Stimulated activated CD8-positive, alpha-beta memory T cell treated with anti-CD3 and anti-CD28 coated beads, Interleukin-12 subunit alpha, Interleukin-12 subunit beta, amount 100 ng/mL, for 24 hours (primary cell): ENCODE measurements at regions not wholly inside any gene's neighbourhood (a gene's known extent, or its start where the extent isn't known, plus 50 kb on each side); places are given as distances from the start of the nearest gene placed in this dataset.
"Not testable (repeated sequence)": the region's sequence is repeated elsewhere in the genome, so short reads cannot be mapped to it uniquely, and the experiment has no call there.

Experiments
- DNase-seq: peaks from one replicate; pipeline ENCODE4 v3.0.0-alpha.2; 2020; ENCODE audit errors: extremely low read depth

DNA sequence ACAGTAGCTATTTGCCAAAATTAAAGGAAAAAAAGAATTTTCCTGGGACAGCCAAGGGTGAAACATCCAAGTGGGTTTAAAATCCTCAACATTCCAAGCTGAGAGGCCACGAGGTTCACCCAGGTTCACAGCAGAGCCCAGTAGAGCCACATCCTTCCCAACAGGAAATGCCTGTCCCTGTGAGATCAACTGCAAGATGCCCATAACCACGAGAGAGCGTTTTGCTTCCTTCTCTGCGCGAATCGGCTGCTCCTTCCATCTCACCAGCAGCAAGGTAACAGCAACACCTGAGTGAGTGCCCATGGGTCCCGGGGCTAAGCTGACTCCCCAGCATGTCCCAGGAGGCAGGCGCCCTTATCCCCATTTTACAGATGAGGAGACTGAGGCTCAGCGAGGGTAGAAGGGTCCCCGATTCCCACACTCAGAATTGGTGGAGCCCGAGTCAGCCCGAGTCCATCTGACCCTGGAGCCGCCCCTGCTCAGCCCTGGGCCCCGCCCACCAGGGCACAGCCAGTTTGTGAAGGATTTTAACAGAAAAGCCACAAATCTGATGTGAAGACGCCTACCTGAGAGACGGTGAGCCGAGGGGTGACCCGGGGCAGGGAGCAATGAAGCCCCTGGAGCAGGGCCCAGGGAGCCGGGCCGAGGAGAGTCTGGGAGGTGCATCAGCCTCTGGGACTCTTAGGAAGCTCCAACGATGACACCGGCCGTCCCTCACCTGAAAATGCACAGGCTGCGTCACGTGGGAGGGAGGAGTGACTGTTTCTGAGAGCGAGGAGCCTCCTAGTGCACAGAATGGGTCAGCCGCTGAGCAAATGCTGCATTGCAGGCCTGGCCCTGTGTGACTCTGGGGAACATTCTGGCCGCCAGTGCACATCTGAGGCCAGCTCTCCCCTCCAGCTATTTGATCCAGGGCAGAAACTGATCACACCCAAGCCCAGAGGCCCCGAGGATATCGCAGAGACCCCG lies 236.9 kb upstream of the SFSWAP start:
- no peak for DNase-seq

DNA sequence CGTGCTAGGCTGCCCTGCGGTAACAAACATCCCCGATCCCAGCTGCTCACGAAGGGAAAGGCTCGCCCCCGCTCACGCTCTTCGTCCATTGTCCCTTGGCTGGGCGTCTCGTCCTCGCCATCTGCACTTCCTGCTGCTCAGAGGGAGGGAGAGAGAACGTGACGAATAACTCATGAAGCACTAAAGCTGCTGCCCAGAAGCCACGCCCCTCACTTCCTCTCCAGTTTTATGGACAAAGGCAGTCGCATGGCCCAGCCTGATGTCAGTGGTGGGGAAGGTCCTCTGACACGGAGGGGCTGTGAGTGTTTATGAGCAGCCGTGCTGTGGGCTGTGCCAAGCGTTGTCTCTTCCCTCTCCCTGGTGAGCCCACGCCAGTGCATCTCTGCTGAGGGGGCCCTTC lies 235.9 kb upstream of the SFSWAP start:
- DNase-seq: not testable (repeated sequence)

DNA sequence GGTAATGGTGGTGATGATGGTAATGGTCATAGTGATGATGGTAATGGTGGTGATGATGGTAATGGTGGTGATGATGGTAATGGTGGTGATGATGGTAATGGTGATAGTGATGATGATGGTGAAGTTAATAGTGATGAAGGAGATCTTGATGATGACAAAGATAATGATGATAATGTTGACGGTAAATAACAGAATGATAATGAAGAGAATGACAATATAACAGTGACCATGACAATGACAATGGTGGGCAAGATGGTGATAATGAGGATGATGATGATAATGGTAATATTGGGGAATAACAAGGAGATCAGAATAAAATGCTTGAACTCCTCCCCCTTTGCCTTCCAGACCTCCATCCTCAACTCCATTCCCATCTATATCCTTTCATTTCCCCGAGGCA lies 233.3 kb upstream of the SFSWAP start:
- DNase-seq: no peak

DNA sequence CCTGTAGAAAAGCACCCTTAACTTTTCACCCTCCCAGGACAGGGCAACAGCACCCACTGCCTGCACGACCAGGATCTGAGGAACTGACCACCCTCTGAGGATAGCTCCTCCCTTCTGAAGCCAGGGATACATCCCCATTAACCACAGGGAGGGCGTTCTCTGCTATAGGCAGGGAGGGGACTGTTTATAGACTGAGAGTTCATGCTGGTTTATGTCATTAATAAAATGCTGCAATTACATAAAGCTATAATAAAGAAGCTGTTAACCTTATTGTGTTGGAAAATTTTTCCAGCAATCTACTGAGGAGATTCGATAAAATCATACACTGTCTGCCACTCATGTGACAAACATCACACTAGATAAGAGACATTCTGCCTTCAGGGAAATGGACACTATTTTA lies 232.4 kb upstream of the SFSWAP start:
- DNase-seq: no peak

DNA sequence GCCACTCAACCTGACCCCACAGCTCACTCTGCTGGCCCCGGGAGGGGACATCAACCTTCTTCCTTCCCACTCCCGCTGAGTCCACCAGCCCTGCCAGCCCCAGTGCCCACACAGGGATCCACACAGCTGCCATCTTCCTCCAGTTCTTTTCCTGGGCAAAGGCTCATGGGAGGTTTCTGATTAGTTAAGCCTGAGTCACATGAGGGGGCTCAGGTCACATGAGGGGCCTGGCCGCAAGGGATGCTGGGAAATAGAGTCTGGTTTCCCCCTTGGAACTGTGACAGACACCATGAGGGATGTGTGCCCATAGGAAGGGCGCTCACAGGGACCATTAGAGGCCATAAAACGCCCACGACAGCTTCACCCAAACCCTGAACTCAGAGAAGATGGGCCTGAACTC lies 228.7 kb upstream of the SFSWAP start:
- no peak for DNase-seq

DNA sequence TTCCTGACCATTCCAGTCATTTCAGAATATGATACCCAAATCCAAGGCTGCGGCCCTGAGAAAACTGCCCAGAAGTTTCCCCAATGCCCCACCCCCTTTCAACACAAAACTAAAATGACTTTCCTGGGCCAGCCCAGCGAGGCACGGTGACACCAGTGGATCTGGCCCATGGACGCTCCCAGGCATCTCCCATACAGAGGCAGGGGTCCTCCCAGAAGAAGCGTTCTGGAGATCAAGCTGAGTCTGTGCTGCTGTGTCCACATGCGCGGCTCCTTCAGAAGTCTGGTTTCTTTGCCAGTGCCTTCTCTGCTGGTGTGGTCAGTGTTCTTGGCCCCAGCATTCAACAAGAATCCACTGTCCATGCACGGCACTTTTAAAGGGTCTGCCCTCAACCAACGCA lies 228.2 kb upstream of the SFSWAP start:
- DNase-seq: no peak

DNA sequence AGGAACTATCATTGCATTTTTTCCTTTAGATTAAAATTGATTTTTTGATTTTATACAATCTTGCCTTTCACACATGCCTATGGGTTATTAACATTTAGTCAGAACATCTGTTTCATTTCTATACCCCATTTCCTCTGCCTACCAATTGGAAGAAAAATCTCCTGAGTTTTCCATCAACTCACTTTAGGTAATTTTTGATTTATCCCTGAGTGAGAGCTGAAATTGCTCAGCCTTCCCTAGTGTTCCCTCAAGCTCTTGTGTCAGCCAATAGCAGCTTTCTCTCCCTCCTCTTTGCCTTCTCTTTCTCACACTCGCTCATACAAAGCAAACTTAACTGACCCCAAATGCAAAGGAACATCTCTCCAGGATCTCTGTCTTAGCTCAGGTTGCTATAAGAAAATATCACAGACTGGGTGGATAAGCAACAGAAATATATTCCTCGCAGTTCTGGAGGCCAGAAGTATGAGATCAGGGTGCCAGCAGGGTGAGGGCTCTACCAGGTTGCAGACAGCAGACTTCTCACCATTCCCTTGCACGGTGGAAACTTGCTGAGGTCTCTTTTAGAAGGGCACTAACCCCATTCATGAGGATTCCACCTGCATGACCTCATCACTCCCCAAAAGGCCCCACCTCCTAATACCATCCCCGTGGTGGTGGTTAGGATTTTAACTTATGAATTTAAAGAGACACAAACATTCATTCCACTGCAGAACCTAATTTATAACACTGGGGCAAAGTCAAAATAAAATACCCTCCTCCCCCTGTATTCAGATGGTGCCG lies 224.2 kb upstream of the SFSWAP start:
- no peak for DNase-seq

DNA sequence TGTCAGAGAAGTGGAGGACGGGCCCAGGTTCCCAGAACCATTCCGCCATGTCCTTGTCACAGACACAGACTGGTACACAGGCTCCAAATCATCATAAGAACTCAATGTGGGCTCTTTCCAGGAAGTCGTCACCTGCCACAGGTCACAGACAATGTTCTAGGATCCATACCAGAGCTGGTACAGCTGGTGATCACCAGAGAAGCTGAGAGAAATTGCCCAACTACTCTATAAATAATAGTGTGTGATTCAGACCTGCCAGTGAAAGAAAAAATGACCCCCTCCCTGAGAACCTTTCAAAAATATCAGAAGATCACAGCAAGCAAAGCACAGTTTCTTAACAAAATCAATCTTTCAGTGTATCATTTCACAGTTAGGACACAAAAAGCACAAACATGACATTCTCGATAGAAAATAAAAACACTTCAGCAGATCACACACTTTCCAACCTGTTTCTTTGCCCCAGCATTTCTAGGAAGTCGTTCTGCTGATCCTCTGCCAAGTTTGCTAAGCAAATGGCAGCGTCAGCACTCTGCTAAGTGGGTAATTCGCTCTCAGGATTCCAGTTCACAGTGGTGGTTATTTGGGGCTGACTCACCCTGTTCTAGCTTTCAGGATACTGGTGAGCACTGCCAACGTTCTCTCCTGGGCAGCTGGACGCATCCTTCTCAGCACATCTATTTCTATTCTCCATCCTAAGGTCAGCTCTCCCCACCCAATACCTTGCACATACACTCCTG lies 223.3 kb upstream of the SFSWAP start:
- DNase-seq: no peak

DNA sequence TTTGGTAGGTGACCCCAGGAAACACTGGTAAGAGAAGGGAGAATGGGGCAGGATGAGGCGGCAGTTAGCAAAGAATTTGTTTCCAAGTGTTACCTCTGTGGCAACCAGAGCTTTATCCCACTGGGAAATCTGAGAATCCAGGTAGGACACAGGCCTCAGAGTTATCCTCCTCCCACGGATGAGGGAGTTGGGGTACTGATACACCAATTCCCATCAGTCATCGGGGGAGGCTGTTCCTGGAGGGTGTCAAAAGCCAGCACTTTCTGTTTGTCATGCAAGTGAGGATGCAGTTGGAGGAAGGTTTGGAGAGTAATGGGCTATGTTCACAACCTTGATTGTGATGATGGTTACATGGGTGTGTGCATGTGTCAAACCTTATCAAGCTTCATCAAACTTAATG lies 221.2 kb upstream of the SFSWAP start:
- no peak for DNase-seq

DNA sequence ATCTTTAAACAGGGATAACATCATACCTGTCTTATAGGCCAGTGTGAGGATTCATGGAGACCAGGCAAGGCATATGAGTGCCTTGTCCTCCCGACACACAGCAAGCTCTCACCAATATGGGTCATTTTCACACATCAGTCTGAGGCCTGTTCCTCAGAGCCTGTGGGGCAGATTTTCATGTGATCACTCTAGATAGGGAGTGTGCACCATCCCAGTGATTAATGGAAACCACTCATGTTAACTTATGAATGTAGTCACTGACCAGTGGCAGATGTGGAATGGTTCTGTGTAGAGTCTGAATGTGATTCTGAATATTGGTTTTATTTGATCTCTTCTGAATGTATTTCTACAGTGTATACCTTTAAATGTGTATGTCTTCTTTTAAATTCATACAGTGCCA lies 219.7 kb upstream of the SFSWAP start:
- DNase-seq: no peak

DNA sequence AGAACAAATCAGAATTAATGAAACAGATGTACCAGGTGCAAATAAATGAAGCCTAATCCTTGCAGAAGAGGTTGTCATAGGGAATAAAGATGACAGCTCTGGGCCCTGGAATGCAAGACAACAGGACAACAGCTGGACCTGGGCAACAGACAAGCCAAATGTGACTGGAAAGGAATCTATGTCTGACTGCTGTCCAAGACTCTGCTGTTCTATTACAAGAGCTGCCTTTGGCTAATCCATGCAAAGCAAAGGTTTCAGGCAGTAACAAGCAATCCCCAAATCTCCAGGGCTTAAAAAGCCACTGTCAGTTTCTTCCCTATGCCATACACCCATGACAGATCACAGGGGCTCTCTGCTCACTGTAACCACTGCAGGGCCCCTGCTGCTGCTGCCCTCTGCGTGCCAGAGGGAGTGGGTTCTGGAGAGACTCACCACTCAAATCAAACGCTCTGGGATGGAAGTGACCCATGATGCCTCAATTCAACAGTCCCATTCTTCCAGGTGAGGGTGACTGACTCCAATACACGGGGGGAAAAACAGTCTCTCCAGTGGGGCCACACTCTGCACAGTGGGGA lies 218.9 kb upstream of the SFSWAP start:
- DNase-seq: no peak

DNA sequence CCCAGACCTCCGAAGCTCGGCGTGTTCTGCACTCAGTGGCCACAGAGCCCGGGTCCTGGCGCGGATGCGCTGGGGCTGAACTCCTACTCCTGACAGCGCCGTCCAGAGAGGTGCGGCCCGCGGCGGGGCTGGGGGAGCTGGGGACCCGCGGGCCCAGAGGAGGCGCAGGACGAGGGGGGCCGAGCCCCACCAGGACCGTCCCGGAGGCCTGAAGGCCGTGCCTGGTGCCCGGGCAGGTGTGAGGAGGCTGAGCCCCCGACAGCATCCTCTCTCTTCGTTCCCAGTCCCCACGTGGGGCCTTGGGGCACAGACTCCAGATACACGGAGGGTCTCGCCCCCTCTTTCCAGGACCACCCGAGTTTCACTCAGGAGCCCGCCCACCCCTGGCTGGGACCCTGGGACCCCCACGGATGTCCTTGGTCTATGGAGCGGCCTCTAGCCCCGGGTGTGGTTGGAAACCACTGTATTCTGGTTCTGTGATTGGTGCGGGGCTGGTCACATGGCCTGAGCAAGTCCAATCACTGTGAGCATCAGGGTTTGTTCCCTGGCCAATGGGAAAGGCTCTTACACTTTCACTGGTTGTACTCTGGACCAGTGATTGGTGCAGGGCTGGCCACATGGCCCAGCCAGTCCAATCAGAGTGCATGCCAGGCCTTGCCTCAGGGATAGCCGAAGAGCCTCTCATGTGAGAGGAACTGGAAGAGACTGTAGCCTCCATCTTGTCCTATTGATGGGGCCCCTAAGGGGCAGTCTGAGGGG lies 217.6 kb upstream of the SFSWAP start:
- no peak for DNase-seq

DNA sequence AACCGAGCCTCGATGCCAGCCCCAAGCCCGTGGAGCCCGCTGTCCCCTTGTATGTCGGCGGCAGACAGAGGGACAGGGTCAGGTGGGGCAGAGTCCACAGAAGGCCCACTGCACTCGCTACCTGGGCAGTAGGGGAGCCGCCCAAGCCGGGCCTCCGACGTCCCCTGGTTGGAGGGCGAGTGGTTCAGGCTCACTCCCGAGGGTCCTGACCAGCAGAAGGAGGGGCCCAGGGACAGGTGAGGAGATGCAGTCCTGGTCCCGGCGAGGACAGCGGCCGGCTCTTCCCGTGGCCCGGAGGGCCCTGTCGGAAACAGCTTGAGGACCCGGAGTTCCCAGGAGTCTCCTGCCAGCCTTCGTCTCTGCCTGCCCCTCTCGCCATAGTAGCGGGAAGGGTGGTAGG lies 216.7 kb upstream of the SFSWAP start:
- DNase-seq: no peak

DNA sequence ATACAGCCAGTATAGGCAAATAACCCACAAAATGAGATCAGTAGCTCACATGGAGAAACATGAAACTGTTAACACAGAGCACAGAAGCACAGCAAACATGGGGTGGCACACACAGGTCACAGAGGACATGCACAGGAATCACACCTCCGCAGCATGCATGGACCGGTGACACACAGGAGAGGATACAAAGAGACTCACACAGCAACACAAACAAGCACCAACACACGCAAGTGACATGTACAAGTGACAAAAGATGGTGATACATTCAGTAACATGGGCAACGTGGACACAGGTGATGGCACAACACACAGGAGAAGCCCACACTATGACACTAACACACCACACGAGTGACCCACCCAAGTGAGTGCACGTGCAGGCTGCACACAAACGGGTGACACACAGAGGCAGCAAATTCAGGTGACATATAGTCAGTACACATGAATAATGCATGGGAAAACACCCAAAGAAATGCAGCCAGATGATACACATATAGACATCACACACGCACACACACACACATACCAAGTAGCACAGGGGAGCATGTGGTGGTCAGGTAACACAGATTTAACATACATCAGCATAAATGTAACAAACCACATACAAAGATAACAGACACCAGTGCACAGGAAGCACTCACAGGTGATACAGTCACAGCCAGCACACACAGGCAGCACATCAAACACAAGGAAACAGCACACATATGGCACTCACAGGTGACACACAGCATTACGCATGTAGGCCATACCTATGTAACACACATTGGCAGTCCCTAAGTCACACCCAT lies 216.0 kb upstream of the SFSWAP start:
- DNase-seq: no peak

DNA sequence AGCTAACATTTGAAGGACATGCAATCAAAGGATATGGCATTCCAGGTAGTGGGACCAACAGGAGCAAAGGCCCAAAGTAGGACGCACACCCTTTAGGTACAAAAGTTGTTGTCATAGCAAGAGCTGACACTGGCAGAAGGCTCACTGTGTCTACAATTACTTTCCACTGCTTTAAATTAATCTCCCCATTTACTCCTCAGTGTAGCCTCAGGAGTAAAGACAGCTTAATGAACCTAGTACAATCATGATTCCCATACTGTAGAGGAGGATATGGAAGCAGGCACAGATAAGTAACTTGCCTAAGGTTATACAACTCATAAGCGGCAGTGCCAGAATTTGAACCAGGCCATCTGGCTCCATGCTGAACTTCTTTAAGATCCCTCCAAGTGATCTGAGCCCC lies 212.9 kb upstream of the SFSWAP start:
- no peak for DNase-seq

DNA sequence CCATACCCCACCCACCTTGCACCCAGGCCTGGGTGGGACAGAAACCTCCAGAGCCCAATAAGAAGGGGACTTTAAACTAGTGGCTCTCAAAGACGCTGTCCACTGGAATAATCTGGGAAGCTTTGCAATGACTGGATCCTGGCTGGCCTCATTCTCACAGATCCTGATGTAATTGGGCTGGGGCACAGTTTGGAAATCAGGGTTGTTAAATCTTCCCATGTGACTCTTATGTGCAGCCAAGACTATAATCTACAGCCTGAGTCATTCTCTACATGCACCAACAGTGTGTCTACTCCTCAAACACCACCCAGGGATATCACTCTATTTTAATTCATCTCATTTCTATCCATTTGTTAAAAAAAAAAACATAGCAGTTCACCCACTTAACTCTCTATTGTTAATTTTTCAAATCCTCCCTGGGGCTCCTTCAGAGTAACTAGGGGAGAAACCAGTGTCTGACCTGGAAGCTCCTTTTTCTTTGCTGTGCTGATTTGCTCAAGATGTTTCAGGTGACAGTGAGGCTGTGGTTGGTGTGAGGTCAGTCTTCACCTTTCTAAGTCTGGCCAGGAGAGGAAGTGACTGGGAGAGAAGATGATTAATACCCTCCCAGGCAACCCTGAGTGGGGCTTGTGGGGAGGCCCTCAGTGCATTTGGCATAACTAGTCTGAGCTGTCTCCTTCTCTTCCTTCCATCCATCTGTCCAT lies 211.6 kb upstream of the SFSWAP start:
- no peak for DNase-seq

DNA sequence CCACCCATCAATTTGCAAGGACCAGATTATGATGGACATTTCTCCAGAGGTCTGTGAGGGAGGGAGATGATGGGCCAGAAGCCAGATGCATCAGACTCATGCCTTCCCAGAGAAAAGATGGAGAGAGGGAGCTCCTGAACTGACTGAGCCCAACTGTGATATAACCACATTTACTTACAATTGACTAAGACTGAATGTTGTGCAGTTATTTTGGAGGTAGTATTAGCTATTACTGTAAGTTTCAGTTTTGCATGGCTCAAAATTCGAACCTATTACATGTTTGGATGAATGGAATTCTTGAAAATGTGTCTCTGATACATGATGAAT lies 211.1 kb upstream of the SFSWAP start:
- no peak for DNase-seq

DNA sequence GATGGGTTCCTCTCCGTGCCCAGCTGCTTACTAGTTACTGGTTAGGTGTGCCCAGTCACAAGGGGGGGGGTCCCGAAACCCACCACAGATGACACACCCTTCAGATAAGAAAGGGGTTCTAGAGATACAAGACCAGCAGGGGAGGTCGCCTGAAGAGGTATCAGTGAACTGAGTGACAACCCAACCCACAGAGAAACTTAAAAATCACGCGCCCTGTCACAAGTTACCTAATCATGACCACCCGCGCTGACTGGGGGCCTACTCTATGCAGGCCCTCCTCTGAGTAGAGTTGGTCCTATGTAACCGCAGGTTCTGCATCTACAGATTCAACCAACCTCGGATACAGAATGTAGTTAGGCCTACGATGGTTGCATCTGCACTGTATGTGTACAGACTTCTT lies 210.3 kb upstream of the SFSWAP start:
- DNase-seq: no peak

DNA sequence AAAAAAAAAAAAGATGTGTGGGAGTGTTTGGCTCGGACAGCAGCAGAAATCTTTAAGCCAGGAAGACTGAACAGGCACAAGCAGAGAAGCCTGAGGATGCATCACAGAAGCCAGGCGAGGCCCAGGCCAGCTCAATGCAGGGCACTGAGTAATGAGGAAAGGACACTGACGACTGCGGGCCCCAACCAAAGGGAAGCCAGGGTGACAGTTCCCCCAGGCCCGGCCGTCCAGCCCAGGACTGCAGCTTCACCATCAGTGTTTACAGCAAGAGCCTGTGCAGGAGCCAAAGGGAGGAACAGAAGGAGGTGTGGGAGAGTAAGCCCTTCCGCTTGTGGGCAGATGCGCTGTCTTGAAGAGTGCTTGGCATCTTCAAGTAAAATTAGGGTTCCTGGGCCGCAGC lies 205.3 kb upstream of the SFSWAP start:
- no peak for DNase-seq

DNA sequence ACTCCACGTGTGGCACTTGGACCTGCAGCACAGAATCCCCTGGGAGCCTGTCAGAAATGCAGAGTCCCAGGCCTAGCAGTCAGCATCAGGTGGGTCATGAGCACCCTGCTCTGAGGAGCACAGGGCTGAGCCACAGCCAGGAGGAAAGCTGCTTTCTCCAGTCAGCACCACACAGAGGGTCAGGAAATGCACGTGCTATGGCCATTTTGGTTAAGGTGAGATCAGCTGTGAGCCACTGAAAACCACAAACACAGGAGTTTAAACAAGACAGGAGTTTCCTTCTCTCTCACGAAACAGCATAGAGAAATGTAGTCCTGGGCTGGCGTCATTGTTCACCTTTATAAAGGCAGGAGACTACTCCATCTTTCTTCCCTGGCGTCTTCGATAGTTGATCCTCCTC lies 204.5 kb upstream of the SFSWAP start:
- no peak for DNase-seq
